Lower leg skin (tissue), 3 donors: ENCODE measurements at regions not wholly inside any gene's neighbourhood (a gene's known extent, or its start where the extent isn't known, plus 50 kb on each side); places are given as distances from the start of the nearest gene placed in this dataset.

Source experiments
- CTCF ChIP-seq, 3 donors: fragments of 450-650 bp; IDR thresholded peaks; one replicate each; pipeline ENCODE4 v1.5.1; 2016; ENCODE audit warnings: antibody characterized with exemption in 3 of 3, mild to moderate bottlenecking in 3 of 3, moderate library complexity in 2 of 3
- POLR2A ChIP-seq, 2 donors: fragments of 450-650 bp; IDR thresholded peaks; one replicate each; pipeline ENCODE4 v1.6.1; 2016 to 2017; ENCODE audit warnings: antibody characterized with exemption in 2 of 2, mild to moderate bottlenecking in 1 of 2, moderate library complexity in 1 of 2

DNA sequence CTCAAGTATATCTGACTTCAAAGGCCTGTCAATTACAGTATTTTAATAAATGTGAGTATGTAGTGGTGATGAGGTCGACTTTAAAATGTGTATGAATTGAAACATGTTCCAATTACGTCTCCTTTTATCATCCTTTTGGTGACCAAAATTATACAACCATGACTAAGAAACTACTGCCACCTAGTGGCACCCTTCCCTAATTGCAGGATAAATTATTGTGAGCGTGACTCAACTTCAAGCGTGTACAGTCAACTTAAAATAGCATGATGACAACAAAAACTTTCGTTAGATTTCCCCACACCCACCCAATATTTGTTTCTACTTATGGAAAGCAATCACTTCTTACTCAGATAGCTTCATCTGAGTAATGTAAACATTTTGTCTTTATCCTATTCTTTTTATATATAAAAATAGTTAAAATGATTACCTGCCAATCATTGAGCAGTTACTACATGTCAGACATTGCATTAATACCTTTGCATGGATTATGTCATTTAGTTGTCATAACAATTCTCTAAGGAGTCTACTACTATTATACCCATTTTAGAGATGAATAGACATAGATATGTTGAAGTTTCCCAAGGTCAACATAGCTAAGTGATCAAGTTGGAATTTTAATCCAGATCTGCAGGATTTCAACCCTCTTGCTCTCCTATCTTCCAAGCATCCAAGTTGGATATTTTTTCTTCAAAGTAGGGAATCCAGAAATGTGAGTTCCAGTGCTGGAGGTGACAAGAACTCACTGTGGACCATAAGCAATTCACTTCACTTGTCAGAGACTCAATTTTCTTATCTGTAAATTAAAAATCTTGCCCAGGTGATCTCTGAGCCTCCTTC lies 106.0 kb downstream of the MEX3B start:
- no peak for TF ChIP-seq CTCF (IDR thresholded peaks at IDR 0.05)
- TF ChIP-seq POLR2A (IDR thresholded peaks at IDR 0.05), result no peak
